SK-N-MC (cell line): ENCODE measurements at regions not wholly inside any gene's neighbourhood (a gene's known extent, or its start where the extent isn't known, plus 50 kb on each side); places are given as distances from the start of the nearest gene placed in this dataset.
A peak's percentile ranks its signal among the peaks of the same experiment; 100 is the strongest.
"Not testable (repeated sequence)": the region's sequence is repeated elsewhere in the genome, so short reads cannot be mapped to it uniquely, and the experiment has no call there.

ENCODE experiments used
- DNase-seq: peaks from one replicate; pipeline ENCODE4 v3.0.0-alpha.2; 2011; ENCODE audit warnings: low read depth, low spot score
- H3K27ac ChIP-seq: fragments of 200-600 bp; sonication (generic); 2 replicates; pipeline ENCODE4 v1.5.1; 2016; ENCODE audit warnings: mixed run types
- H3K36me3 ChIP-seq: fragments of 200-600 bp; sonication (generic); 2 replicates; pipeline ENCODE4 v1.6.1; 2017; ENCODE audit warnings: antibody characterized with exemption, low read length, mixed read lengths; ENCODE audit not compliant: insufficient read depth
- H3K4me3 ChIP-seq: fragments of 200-600 bp; sonication (generic); 2 replicates; pipeline ENCODE4 v1.5.1; 2016
- H3K9ac ChIP-seq: fragments of 200-600 bp; sonication (generic); 2 replicates; pipeline ENCODE4 v1.8.0; 2017; ENCODE audit warnings: mixed run types, mixed read lengths; ENCODE audit not compliant: insufficient read length
- H3K9me3 ChIP-seq: fragments of 200-600 bp; sonication (generic); 2 replicates; pipeline ENCODE4 v1.6.1; 2017; ENCODE audit warnings: low read depth, mild to moderate bottlenecking, antibody characterized with exemption, low read length, moderate library complexity, mixed read lengths
- EZH2 ChIP-seq: fragments of 200-600 bp; sonication (generic); IDR thresholded peaks from one replicate; pipeline ENCODE4 v1.6.1; 2017; ENCODE audit warnings: antibody characterized with exemption
- FOXP2 ChIP-seq: optimal IDR thresholded peaks from 2 replicates; pipeline ENCODE3; 2011; ENCODE audit warnings: mild to moderate bottlenecking, moderate library complexity; ENCODE audit not compliant: insufficient read depth; ENCODE audit errors: extremely low read length, control extremely low read depth
- POLR2AphosphoS5 ChIP-seq: IDR thresholded peaks from 2 replicates; pipeline ENCODE4 v1.6.1; 2012; ENCODE audit warnings: mild to moderate bottlenecking, low read depth, low read length, borderline replicate concordance

DNA sequence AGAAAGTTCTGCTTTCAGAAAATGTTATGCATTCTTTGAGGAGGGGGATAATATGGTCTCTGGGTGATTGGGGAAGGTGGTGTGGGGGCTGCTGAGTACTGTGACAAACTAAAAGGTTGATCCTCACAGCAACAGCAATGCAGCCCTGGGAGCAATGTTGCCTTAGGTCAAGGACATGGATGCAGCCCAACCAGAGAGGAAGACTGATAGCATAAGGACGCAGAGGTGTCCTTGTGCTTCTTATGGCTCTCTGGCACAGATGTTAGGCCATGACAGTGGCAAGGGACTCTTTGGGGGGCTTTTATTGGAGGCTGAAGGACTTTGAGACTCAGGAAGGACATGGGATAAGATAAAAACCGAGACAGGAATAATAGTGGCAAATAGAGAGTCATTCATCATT lies 186.2 kb upstream of the PHACTR1 start:
- TF ChIP-seq POLR2AphosphoS5 = no peak
- no peak for TF ChIP-seq EZH2
- TF ChIP-seq FOXP2 = no peak
- Histone ChIP-seq H3K27ac (no peak overlapping the region), H3K9me3 (no peaks in the 10 kb centered on the region), H3K4me3 (no peak overlapping the region), H3K36me3 (no peaks in the 10 kb centered on the region), H3K9ac (no peak overlapping the region)
- DNase-seq = no peak

GRCh38 chr6:12533586-12533985 lies 183.0 kb upstream of the PHACTR1 start:
- Histone ChIP-seq H3K9me3 (no peaks in the 10 kb centered on the region), H3K4me3 (no peak overlapping the region), H3K9ac (no peak overlapping the region), H3K36me3 (no peaks in the 10 kb centered on the region), H3K27ac (no peak overlapping the region)
- TF ChIP-seq FOXP2 = no peak
- no peak for DNase-seq

DNA sequence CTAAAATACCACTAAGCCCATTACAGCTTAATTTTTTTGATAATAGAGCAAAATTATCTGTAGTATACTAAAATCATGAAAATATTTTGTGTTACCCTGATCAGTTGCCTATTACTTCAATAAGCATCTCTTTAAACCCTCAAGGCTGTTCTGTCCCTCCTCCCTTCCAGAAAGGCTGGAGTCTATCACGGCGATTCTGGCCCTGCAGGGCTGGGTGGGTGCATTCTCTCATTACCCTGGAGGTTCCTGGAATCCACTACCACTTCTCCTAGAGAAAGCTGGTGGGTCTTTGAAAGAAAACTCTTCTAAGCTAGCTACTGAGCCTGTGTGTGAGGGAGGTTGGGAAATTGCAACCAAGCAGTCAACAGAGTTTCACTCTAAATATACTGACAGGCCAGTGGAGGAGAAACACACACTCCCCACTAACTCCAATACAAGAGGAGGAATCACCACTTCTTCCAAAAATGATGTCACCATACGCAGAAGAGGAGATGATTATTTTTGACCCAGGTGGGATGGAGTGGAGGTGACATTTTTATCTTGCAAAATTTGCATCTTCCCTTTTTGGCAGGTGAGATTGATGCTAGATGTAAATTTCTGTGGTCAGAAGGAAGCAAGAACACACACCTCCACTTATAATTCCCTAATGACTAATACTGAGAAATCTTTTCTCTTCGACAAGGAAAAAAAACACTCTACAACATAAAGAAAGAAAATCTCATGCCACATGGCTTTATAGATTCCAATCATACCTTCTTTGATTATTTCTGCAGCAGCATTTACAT lies 182.3 kb upstream of the PHACTR1 start:
- Histone ChIP-seq H3K9me3 (no peaks in the 10 kb centered on the region), H3K4me3 (no peak overlapping the region), H3K27ac (no peak overlapping the region), H3K36me3 (no peaks in the 10 kb centered on the region), H3K9ac (no peak overlapping the region)
- no peak for DNase-seq
- TF ChIP-seq FOXP2 = no peak
- no peak for TF ChIP-seq POLR2AphosphoS5
- no peak for TF ChIP-seq EZH2

- Histone ChIP-seq H3K9ac (no peak overlapping the region), H3K27ac (no peak overlapping the region), H3K36me3 (no peaks in the 10 kb centered on the region), H3K9me3 (no peaks in the 10 kb centered on the region), H3K4me3 (no peak overlapping the region)
- no peak for DNase-seq
- no peak for TF ChIP-seq EZH2
- no peak for TF ChIP-seq FOXP2
- no peak for TF ChIP-seq POLR2AphosphoS5
Measured at GRCh38 chr6:12535586-12536314, 180.8 kb upstream of the PHACTR1 start.

GRCh38 chr6:12536416-12536815 lies 180.2 kb upstream of the PHACTR1 start:
- Histone ChIP-seq H3K9ac (no peak overlapping the region), H3K36me3 (no peaks in the 10 kb centered on the region), H3K9me3 (no peaks in the 10 kb centered on the region), H3K4me3 (peak overlapping the region; percentile 42), H3K27ac (no peak overlapping the region)
- no peak for DNase-seq
- TF ChIP-seq POLR2AphosphoS5 (no peak), EZH2 (no peak), FOXP2 (no peak)

GRCh38 chr6:12537389-12537788 lies 179.2 kb upstream of the PHACTR1 start:
- no peak for TF ChIP-seq POLR2AphosphoS5
- TF ChIP-seq FOXP2 = no peak
- no peak for TF ChIP-seq EZH2
- DNase-seq = no peak
- Histone ChIP-seq H3K4me3 (peak overlapping the region; percentile 12; the same call in 1 of the 2 replicates), H3K27ac (no peak overlapping the region), H3K9me3 (no peaks in the 10 kb centered on the region), H3K9ac (no peak overlapping the region), H3K36me3 (no peaks in the 10 kb centered on the region)

DNA sequence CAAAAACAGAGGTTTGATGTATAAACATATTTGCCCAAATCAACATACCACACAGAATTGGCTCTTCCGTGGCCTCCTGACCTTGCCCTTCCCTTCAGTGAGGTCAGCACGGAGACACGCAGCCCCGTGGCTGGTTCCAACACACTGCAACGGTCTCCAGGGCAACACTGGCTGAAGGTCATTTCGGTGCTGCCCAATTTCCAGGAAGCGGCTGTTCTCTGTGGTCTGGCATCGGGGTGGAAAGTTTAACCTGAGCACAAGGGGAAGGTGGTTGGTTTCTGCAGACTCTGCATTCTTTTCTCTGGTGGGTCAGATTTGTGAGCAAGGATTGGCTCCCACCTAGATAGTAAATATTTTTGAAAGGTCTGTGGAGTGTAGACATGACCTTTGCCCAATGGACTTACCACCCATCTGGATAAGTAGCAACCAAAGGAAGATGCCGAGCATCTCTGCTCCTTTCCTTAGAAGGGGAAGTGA lies 177.6 kb upstream of the PHACTR1 start:
- no peak overlapping the region for H3K4me3 ChIP-seq
- H3K9me3 ChIP-seq = no peaks in the 10 kb centered on the region
- no peak overlapping the region for H3K27ac ChIP-seq
- DNase-seq = no peak
- TF ChIP-seq FOXP2 = no peak
- no peak for TF ChIP-seq POLR2AphosphoS5
- no peak for TF ChIP-seq EZH2
- H3K9ac ChIP-seq = no peak overlapping the region
- no peaks in the 10 kb centered on the region for H3K36me3 ChIP-seq

GRCh38 chr6:12542319-12543115 lies 174.1 kb upstream of the PHACTR1 start:
- H3K36me3 ChIP-seq, H3K4me3 ChIP-seq, DNase-seq, H3K9ac ChIP-seq, H3K27ac ChIP-seq, H3K9me3 ChIP-seq: not testable (repeated sequence)
